BLaER1 (cell line): ENCODE measurements at regions not wholly inside any gene's neighbourhood (a gene's known extent, or its start where the extent isn't known, plus 50 kb on each side); places are given as distances from the start of the nearest gene placed in this dataset.

ENCODE experiments used
- H3K27ac ChIP-seq: shearing (Covaris generic); formaldehyde crosslinking; 2 replicates; pipeline ENCODE4 v1.8.1; 2022
- H3K27me3 ChIP-seq: shearing (Covaris generic); formaldehyde crosslinking; 2 replicates; pipeline ENCODE4 v1.8.1; 2022
- H3K36me3 ChIP-seq: shearing (Covaris generic); formaldehyde crosslinking; 2 replicates; pipeline ENCODE4 v1.8.1; 2022
- H3K4me1 ChIP-seq: shearing (Covaris generic); formaldehyde crosslinking; 2 replicates; pipeline ENCODE4 v1.8.1; 2022
- H3K4me2 ChIP-seq: shearing (Covaris generic); formaldehyde crosslinking; 2 replicates; pipeline ENCODE4 v1.8.1; 2022
- H3K4me3 ChIP-seq: shearing (Covaris generic); formaldehyde crosslinking; 2 replicates; pipeline ENCODE4 v1.8.1; 2022
- H3K9ac ChIP-seq: shearing (Covaris generic); formaldehyde crosslinking; 2 replicates; pipeline ENCODE4 v1.8.1; 2022
- H3K9me3 ChIP-seq: shearing (Covaris generic); formaldehyde crosslinking; 2 replicates; pipeline ENCODE4 v1.8.1; 2022
- H4K20me1 ChIP-seq: shearing (Covaris generic); formaldehyde crosslinking; 2 replicates; pipeline ENCODE4 v1.8.1; 2022
- Cebpa-rat ChIP-seq: shearing (Covaris generic); IDR thresholded peaks from 2 replicates; pipeline ENCODE4 v1.8.1; 2022

DNA sequence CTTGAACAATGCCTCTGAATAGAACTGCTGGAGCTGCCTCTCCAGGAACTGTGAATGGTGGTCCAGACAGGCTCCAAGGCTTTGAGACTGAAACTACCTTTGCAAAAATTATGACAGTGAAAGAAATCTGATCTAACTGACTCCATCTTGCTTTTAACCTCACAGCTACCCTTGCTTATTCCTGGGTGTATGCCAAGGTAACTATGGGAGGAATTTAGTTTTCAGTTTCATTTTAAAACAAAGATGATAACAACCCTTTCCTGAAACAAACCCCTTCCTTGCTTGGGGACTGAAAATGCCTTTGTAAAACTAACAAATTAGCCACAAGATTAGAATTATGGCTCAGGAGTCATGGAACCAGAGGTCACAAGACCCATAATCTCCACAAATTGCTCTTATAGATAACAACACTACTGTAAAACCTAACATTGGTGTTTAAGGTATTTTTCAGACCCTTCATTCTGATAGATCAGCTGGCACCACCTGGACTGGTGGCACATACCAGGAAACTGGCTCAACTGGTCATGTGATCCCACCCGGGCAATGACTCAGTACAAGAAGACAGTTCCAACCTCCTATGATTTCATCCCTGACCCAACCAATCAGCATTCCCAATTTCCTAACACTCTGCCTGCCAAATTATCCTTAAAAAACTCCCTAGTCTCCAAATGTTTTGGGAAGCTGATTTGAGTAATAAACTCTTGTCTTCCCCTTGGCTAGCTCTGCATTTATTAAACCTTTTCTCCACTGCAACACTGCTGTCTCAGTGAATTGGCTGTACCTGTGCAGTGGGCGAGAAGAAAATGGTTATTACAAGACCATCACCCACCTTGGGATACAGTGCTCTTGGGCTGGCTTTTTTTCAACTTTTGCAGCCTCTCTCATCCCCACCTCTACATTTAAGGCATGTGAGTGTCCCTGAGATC is 608.1 kb downstream of the TYW1 start:
- TF ChIP-seq Cebpa-rat, result no peak
- Histone ChIP-seq H3K4me1 (peaks cover 25% of the 10 kb centered on the region), H4K20me1 (no peaks in the 10 kb centered on the region), H3K4me2 (no peak overlapping the region), H3K9ac (no peak overlapping the region), H3K36me3 (no peaks in the 10 kb centered on the region), H3K27ac (no peak overlapping the region), H3K27me3 (no peaks in the 10 kb centered on the region), H3K4me3 (no peak overlapping the region), H3K9me3 (peaks cover 11% of the 10 kb centered on the region; the same call in 1 of the 2 replicates)

DNA sequence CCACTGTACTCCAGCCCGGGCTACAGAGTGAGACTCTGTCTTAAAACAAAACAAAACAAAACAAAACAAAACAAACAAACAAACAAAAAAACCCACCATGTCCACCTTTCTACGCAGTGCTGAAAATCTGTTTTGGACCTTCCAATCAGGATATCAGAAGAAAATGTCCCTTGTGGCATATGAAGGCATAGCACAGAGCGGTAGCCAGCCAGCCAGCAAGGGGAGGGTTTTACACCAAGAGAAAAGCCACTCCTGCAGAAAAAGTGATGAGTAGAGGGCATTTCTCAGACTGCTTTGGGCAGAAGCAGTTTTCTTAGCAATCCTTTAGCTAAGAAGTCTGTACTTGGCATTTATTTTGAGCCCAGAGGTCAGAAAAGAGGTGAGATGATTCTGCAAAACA is 612.2 kb downstream of the TYW1 start:
- no peaks in the 10 kb centered on the region for H4K20me1 ChIP-seq
- no peak overlapping the region for H3K4me2 ChIP-seq
- H3K36me3 ChIP-seq, result no peaks in the 10 kb centered on the region
- H3K27ac ChIP-seq, result no peak overlapping the region
- TF ChIP-seq Cebpa-rat, result no peak
- H3K4me3 ChIP-seq, result no peak overlapping the region
- H3K27me3 ChIP-seq, result no peaks in the 10 kb centered on the region
- peaks cover 16% of the 10 kb centered on the region for H3K4me1 ChIP-seq
- H3K9me3 ChIP-seq, result peaks cover 21% of the 10 kb centered on the region
- no peak overlapping the region for H3K9ac ChIP-seq

DNA sequence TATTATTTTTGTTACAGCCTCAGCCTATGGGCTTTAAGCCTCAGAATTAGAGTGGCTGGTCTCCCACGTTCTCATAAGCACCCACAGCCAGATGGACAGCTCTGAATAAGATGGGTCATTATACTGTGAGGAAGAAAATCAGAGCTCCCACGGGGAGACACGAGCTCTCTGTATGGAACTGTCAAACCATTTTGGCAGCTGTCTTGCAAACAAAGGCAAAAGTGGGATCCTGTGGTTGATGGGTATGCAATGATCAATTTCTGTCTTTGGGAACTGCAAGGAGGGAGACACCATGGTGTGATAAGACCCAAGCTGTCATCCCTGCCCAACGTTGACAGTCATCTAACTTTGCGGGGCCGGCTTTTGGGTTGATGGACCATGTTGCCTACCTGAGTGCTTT is 614.3 kb downstream of the TYW1 start:
- Histone ChIP-seq H3K27me3 (no peaks in the 10 kb centered on the region), H3K4me1 (peaks cover 16% of the 10 kb centered on the region), H3K36me3 (no peaks in the 10 kb centered on the region), H3K9me3 (peaks cover 11% of the 10 kb centered on the region), H3K4me3 (no peak overlapping the region), H3K27ac (no peak overlapping the region), H3K4me2 (0 out of 2 replicates have a peak overlapping the region, but pooled peaks have one; percentile 55), H4K20me1 (no peaks in the 10 kb centered on the region), H3K9ac (no peak overlapping the region)
- no peak for TF ChIP-seq Cebpa-rat

DNA sequence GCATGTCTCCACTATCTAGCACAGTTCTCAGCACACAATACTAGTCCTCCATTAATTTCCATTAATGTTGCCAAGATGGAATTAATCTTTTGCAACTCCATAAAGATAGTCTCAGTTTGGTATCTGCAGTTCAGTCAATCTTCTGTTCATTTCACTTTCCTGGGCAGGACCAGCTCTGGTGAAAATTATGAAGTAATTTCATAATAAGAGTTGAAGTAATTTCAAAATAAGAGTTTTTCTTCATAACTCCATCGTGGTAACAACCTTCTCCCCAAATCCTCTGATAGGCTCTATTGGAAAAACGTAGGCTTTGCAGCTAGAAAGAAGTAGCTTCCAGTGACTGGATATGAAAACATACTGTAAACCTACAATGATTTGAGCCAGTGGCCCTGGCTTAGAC is 618.2 kb downstream of the TYW1 start:
- peaks cover 26% of the 10 kb centered on the region for H3K4me1 ChIP-seq
- H3K36me3 ChIP-seq, result no peaks in the 10 kb centered on the region
- no peaks in the 10 kb centered on the region for H3K27me3 ChIP-seq
- no peak overlapping the region for H3K4me3 ChIP-seq
- H4K20me1 ChIP-seq, result no peaks in the 10 kb centered on the region
- TF ChIP-seq Cebpa-rat, result no peak
- no peak overlapping the region for H3K9ac ChIP-seq
- peaks cover 11% of the 10 kb centered on the region for H3K9me3 ChIP-seq
- H3K4me2 ChIP-seq, result no peak overlapping the region
- no peak overlapping the region for H3K27ac ChIP-seq

DNA sequence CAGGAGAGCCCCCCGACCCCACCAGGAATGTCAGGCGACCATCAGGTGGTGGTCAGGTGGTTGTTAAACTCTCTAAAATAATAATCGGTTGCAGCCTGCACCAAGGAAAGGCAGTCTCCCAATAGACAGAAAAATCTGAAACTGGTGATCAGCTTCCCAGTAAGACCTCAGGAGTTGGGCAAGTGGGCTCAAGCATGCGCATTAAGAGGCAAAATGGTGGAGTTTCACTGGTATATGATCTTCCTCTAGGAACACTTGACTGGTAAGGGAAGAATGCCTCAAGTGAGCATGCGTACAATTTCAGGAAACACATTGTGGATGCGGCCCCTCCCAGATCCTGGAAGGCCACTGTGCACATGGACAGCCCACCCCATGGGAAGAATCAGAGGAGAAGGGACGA is 619.9 kb downstream of the TYW1 start:
- Histone ChIP-seq H3K4me2 (no peak overlapping the region), H3K9ac (no peak overlapping the region), H3K27ac (no peak overlapping the region), H3K4me3 (no peak overlapping the region), H3K4me1 (peaks cover 22% of the 10 kb centered on the region), H3K36me3 (no peaks in the 10 kb centered on the region), H3K9me3 (peaks cover 11% of the 10 kb centered on the region), H3K27me3 (no peaks in the 10 kb centered on the region), H4K20me1 (no peaks in the 10 kb centered on the region)
- no peak for TF ChIP-seq Cebpa-rat

DNA sequence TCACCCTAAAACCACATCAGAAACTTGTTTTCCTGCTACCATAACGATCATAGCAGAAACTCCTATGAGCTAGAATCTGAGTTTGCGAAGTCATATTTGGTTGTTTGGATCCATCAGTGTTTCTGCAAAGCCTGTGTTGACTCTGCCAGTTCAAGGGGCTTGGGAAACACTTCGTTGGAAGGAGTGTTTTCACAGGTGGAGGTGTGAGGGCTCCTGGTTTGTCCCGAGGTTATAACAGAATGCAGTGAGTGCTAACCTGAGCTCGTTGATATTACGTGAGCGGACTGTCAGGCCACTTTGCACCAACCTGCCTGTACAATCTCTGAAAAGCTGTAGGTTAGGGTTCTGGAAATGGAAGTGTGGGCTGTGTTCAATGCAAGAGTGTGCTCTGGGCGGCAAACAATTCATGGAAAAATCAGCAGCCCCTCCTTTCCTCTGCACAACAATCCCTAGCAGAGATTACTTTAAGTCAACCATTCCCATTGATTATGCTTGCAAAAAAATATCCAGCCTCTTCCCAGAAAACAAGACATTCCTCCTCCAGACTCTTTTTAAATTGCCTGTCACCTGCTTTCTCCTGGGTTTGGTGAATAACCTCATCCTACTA is 622.0 kb downstream of the TYW1 start:
- no peak overlapping the region for H3K9ac ChIP-seq
- no peak for TF ChIP-seq Cebpa-rat
- H4K20me1 ChIP-seq, result no peaks in the 10 kb centered on the region
- H3K9me3 ChIP-seq, result no peaks in the 10 kb centered on the region
- H3K36me3 ChIP-seq, result no peaks in the 10 kb centered on the region
- H3K27me3 ChIP-seq, result no peaks in the 10 kb centered on the region
- H3K4me2 ChIP-seq, result peak overlapping the region; percentile 61
- no peak overlapping the region for H3K4me3 ChIP-seq
- peaks cover 22% of the 10 kb centered on the region for H3K4me1 ChIP-seq
- H3K27ac ChIP-seq, result no peak overlapping the region

DNA sequence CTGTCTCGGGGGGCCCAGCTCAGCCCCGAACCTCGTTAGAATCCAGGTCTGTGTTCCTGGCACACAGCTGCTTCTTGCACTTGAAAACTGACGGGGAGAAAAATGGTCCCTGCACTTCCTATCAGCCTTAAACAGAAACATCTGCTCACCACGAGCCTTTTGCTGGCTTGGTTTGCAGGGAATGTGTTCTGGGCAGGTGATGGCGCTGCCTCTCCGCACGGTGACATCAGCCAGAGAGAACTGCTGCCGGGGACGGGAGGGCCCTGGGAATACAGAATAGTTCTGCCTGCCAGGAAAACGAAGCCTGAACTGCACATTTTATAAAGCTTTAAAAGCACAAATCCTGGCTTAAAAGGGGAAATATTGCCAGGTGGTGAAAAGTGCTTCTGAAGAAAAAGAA is 622.5 kb downstream of the TYW1 start:
- H3K9ac ChIP-seq, result no peak overlapping the region
- no peaks in the 10 kb centered on the region for H3K9me3 ChIP-seq
- no peak overlapping the region for H3K4me3 ChIP-seq
- H3K36me3 ChIP-seq, result no peaks in the 10 kb centered on the region
- H3K4me2 ChIP-seq, result peak overlapping the region; percentile 61
- no peaks in the 10 kb centered on the region for H3K27me3 ChIP-seq
- H3K27ac ChIP-seq, result no peak overlapping the region
- H4K20me1 ChIP-seq, result no peaks in the 10 kb centered on the region
- H3K4me1 ChIP-seq, result peaks cover 22% of the 10 kb centered on the region
- no peak for TF ChIP-seq Cebpa-rat

DNA sequence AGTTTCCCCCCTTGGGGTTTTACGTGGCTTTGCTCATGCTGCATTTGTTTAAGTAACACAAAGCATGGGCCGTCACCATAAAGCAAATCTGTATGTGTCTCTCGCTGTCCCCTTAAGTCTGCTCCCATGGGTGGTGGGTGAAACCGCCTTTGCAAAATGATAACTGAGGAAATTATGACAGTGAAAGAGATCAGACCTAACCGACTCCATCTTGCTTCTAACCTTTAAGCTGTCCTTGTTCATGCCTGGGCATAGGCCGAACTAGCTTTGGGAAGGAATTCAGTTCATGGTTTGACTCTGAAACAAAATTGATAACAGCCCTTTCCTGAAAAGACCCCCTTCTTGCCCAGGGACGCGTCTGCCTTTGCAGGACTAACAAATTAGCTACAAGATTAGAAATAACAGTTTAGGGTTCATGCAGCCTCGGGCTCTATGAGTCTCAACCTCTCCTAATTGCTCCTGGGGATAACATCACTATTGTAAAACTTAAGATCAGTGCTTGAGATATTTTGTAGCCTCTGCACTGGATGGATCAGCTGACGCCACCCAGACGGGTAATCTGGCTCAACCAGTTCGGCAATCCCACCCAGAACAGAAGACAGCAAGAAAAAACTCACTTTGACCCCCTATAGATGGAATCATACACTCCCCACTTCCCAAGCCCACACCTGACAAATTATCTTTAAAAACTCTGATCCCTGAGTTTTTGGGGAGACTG is 623.7 kb downstream of the TYW1 start:
- Histone ChIP-seq H3K4me1 (peaks cover 23% of the 10 kb centered on the region), H3K4me3 (no peak overlapping the region), H3K9ac (no peak overlapping the region), H3K27ac (no peak overlapping the region), H3K27me3 (no peaks in the 10 kb centered on the region), H3K36me3 (no peaks in the 10 kb centered on the region), H3K4me2 (peak overlapping the region; percentile 61), H3K9me3 (no peaks in the 10 kb centered on the region), H4K20me1 (no peaks in the 10 kb centered on the region)
- no peak for TF ChIP-seq Cebpa-rat

DNA sequence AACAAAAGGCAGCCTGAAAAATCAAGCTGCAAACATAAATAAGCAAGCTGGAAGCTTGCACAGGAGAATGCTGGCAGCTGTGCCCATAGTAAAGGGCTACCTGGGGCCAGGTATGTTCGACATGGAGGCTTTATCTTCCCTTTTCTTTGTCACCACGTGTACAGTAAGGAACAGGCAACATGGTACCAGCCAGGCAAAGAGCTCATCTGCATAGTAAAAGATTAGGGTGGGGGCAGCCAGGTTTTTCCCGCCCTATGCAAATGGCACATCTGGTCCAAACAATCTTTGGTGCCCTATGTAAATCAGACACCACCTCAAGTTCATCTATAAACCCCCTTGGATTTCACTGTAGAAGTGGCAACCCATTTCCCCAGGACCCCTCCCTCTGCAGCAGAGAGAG is 625.1 kb downstream of the TYW1 start:
- Histone ChIP-seq H3K4me2 (no peak overlapping the region), H3K27me3 (no peaks in the 10 kb centered on the region), H3K4me1 (peaks cover 26% of the 10 kb centered on the region), H3K36me3 (no peaks in the 10 kb centered on the region), H3K9me3 (no peaks in the 10 kb centered on the region), H3K4me3 (no peak overlapping the region), H3K9ac (no peak overlapping the region), H4K20me1 (no peaks in the 10 kb centered on the region), H3K27ac (no peak overlapping the region)
- TF ChIP-seq Cebpa-rat, result no peak

DNA sequence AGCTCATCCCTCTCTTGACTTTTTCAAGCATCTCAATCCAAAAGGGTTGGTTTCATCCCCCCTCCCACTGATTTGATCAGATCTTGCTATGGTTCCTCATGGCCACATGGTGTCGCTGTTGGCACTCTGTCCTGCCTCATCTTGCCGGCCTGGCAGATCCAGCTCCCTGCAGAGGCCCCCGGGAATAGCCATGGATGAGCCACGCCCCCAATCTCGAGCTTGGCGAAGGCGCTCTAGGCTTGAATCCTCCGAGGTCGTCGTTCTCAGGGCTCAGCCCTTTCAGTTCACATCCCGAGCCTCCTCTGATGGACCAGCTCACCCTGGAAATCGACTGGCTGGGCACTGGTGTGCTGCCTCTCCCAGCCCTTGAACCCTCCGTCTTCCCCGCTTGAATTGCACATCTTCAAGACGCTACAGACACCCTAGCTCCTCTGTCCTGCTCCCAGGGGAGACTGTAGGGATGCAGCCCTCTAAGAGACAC is 628.7 kb downstream of the TYW1 start:
- no peak for TF ChIP-seq Cebpa-rat
- H3K9me3 ChIP-seq, result no peaks in the 10 kb centered on the region
- H3K4me2 ChIP-seq, result peak overlapping the region; percentile 54
- H3K27ac ChIP-seq, result no peak overlapping the region
- H3K4me3 ChIP-seq, result no peak overlapping the region
- peaks cover 6% of the 10 kb centered on the region for H3K4me1 ChIP-seq
- H4K20me1 ChIP-seq, result no peaks in the 10 kb centered on the region
- H3K9ac ChIP-seq, result no peak overlapping the region
- no peaks in the 10 kb centered on the region for H3K36me3 ChIP-seq
- no peaks in the 10 kb centered on the region for H3K27me3 ChIP-seq
